IPS-20b (cell line): ENCODE measurements at regions not wholly inside any gene's neighbourhood (a gene's known extent, or its start where the extent isn't known, plus 50 kb on each side); places are given as distances from the start of the nearest gene placed in this dataset.

ENCODE experiments used
- H3K27ac ChIP-seq: one replicate; pipeline ENCODE4 v1.5.1; 2013; ENCODE audit warnings: low read length
- H3K27me3 ChIP-seq: 2 replicates; pipeline ENCODE4 v1.6.1; 2013; ENCODE audit warnings: mild to moderate bottlenecking, low read length, inconsistent platforms; ENCODE audit not compliant: insufficient read depth
- H3K36me3 ChIP-seq: 2 replicates; pipeline ENCODE4 v1.6.1; 2013; ENCODE audit warnings: low read depth, mild to moderate bottlenecking, inconsistent platforms, low read length, moderate library complexity; ENCODE audit not compliant: insufficient read depth
- H3K4me1 ChIP-seq: 2 replicates; pipeline ENCODE4 v1.6.1; 2013; ENCODE audit warnings: mild to moderate bottlenecking, control low read depth, inconsistent platforms, low read length, moderate library complexity; ENCODE audit not compliant: insufficient read depth
- H3K4me3 ChIP-seq: 2 replicates; pipeline ENCODE4 v1.5.1; 2013; ENCODE audit warnings: mild to moderate bottlenecking, low read length, inconsistent platforms
- H3K9ac ChIP-seq: 2 replicates; pipeline ENCODE4 v1.6.1; 2013; ENCODE audit warnings: low read depth, mild to moderate bottlenecking, inconsistent platforms, low read length, moderate library complexity
- H3K9me3 ChIP-seq: 2 replicates; pipeline ENCODE4 v1.6.1; 2013; ENCODE audit warnings: mild to moderate bottlenecking, low read depth, low read length, inconsistent platforms; ENCODE audit not compliant: insufficient read depth

- Histone ChIP-seq H3K36me3 (no peaks in the 10 kb centered on the region), H3K27ac (no peak overlapping the region), H3K4me1 (no peaks in the 10 kb centered on the region), H3K9ac (no peak overlapping the region), H3K27me3 (no peaks in the 10 kb centered on the region), H3K4me3 (no peak overlapping the region), H3K9me3 (no peaks in the 10 kb centered on the region)
Observed at GRCh38 chr2:65714866-65715265, 282.5 kb upstream of the SPRED2 start.

- Histone ChIP-seq H3K27me3 (no peaks in the 10 kb centered on the region), H3K9me3 (no peaks in the 10 kb centered on the region), H3K4me3 (no peak overlapping the region), H3K27ac (no peak overlapping the region), H3K4me1 (no peaks in the 10 kb centered on the region), H3K9ac (no peak overlapping the region), H3K36me3 (no peaks in the 10 kb centered on the region)
Observed at GRCh38 chr2:65711863-65712262, 279.5 kb upstream of the SPRED2 start.

GRCh38 chr2:65710779-65711295 lies 278.4 kb upstream of the SPRED2 start:
- Histone ChIP-seq H3K27ac (no peak overlapping the region), H3K36me3 (no peaks in the 10 kb centered on the region), H3K9ac (no peak overlapping the region), H3K4me1 (no peaks in the 10 kb centered on the region), H3K27me3 (no peaks in the 10 kb centered on the region), H3K4me3 (no peak overlapping the region), H3K9me3 (no peaks in the 10 kb centered on the region)

- Histone ChIP-seq H3K4me3 (no peak overlapping the region), H3K27ac (no peak overlapping the region), H3K9ac (no peak overlapping the region), H3K27me3 (no peaks in the 10 kb centered on the region), H3K36me3 (no peaks in the 10 kb centered on the region), H3K4me1 (no peaks in the 10 kb centered on the region), H3K9me3 (no peaks in the 10 kb centered on the region)
Observed at GRCh38 chr2:65710356-65710755, 278.0 kb upstream of the SPRED2 start.

- H3K4me3 ChIP-seq = no peak overlapping the region
- no peaks in the 10 kb centered on the region for H3K9me3 ChIP-seq
- no peak overlapping the region for H3K27ac ChIP-seq
- no peaks in the 10 kb centered on the region for H3K27me3 ChIP-seq
- no peaks in the 10 kb centered on the region for H3K36me3 ChIP-seq
- no peak overlapping the region for H3K9ac ChIP-seq
- no peaks in the 10 kb centered on the region for H3K4me1 ChIP-seq
Observed at GRCh38 chr2:65708086-65708485, 275.7 kb upstream of the SPRED2 start.

- no peak overlapping the region for H3K9ac ChIP-seq
- H3K36me3 ChIP-seq = no peaks in the 10 kb centered on the region
- H3K27me3 ChIP-seq = no peaks in the 10 kb centered on the region
- H3K4me3 ChIP-seq = no peak overlapping the region
- H3K27ac ChIP-seq = no peak overlapping the region
- H3K9me3 ChIP-seq = no peaks in the 10 kb centered on the region
- no peaks in the 10 kb centered on the region for H3K4me1 ChIP-seq
Observed at GRCh38 chr2:65706411-65706810, 274.0 kb upstream of the SPRED2 start.

GRCh38 chr2:65701191-65701590 lies 268.8 kb upstream of the SPRED2 start:
- H3K36me3 ChIP-seq = no peaks in the 10 kb centered on the region
- H3K4me1 ChIP-seq = no peaks in the 10 kb centered on the region
- no peaks in the 10 kb centered on the region for H3K9me3 ChIP-seq
- no peak overlapping the region for H3K27ac ChIP-seq
- H3K4me3 ChIP-seq = no peak overlapping the region
- H3K9ac ChIP-seq = no peak overlapping the region
- H3K27me3 ChIP-seq = no peaks in the 10 kb centered on the region

- no peak overlapping the region for H3K4me3 ChIP-seq
- no peak overlapping the region for H3K9ac ChIP-seq
- no peaks in the 10 kb centered on the region for H3K36me3 ChIP-seq
Observed at GRCh38 chr2:65700720-65701119, 268.3 kb upstream of the SPRED2 start.

GRCh38 chr2:65700004-65700651 lies 267.7 kb upstream of the SPRED2 start:
- H3K9ac ChIP-seq = no peak overlapping the region
- no peaks in the 10 kb centered on the region for H3K27me3 ChIP-seq
- H3K4me3 ChIP-seq = no peak overlapping the region
- no peaks in the 10 kb centered on the region for H3K4me1 ChIP-seq
- H3K9me3 ChIP-seq = no peaks in the 10 kb centered on the region
- H3K36me3 ChIP-seq = no peaks in the 10 kb centered on the region
- no peak overlapping the region for H3K27ac ChIP-seq

More at GRCh38 chr2:65700720-65701119, 268.3 kb upstream of the SPRED2 start:
- H3K27me3 ChIP-seq = no peaks in the 10 kb centered on the region
- no peak overlapping the region for H3K27ac ChIP-seq
- H3K4me1 ChIP-seq = no peaks in the 10 kb centered on the region
- no peaks in the 10 kb centered on the region for H3K9me3 ChIP-seq

- no peaks in the 10 kb centered on the region for H3K4me1 ChIP-seq
- H3K36me3 ChIP-seq = no peaks in the 10 kb centered on the region
- H3K4me3 ChIP-seq = no peak overlapping the region
- H3K27me3 ChIP-seq = no peaks in the 10 kb centered on the region
- no peaks in the 10 kb centered on the region for H3K9me3 ChIP-seq
- H3K9ac ChIP-seq = no peak overlapping the region
- H3K27ac ChIP-seq = no peak overlapping the region
Observed at GRCh38 chr2:65691816-65692215, 259.4 kb upstream of the SPRED2 start.

GRCh38 chr2:65688141-65688886 lies 255.9 kb upstream of the SPRED2 start:
- Histone ChIP-seq H3K9ac (no peak overlapping the region), H3K4me3 (no peak overlapping the region), H3K4me1 (no peaks in the 10 kb centered on the region), H3K27ac (no peak overlapping the region), H3K9me3 (no peaks in the 10 kb centered on the region), H3K36me3 (no peaks in the 10 kb centered on the region), H3K27me3 (no peaks in the 10 kb centered on the region)

- no peak overlapping the region for H3K9ac ChIP-seq
Observed at GRCh38 chr2:65687614-65688013, 255.2 kb upstream of the SPRED2 start.

More at GRCh38 chr2:65687614-65688013, 255.2 kb upstream of the SPRED2 start:
- no peaks in the 10 kb centered on the region for H3K9me3 ChIP-seq
- no peaks in the 10 kb centered on the region for H3K27me3 ChIP-seq
- H3K4me3 ChIP-seq = no peak overlapping the region
- no peaks in the 10 kb centered on the region for H3K36me3 ChIP-seq
- no peaks in the 10 kb centered on the region for H3K4me1 ChIP-seq
- H3K27ac ChIP-seq = no peak overlapping the region
